Activated T-cell treated with anti-CD3 and anti-CD28 coated beads for 48 hours (primary cell): ENCODE measurements at regions not wholly inside any gene's neighbourhood (a gene's known extent, or its start where the extent isn't known, plus 50 kb on each side); places are given as distances from the start of the nearest gene placed in this dataset.

Experiments
- DNase-seq: peaks from one replicate; pipeline ENCODE4 v3.0.0-alpha.2; 2020; ENCODE audit warnings: low read depth

DNA sequence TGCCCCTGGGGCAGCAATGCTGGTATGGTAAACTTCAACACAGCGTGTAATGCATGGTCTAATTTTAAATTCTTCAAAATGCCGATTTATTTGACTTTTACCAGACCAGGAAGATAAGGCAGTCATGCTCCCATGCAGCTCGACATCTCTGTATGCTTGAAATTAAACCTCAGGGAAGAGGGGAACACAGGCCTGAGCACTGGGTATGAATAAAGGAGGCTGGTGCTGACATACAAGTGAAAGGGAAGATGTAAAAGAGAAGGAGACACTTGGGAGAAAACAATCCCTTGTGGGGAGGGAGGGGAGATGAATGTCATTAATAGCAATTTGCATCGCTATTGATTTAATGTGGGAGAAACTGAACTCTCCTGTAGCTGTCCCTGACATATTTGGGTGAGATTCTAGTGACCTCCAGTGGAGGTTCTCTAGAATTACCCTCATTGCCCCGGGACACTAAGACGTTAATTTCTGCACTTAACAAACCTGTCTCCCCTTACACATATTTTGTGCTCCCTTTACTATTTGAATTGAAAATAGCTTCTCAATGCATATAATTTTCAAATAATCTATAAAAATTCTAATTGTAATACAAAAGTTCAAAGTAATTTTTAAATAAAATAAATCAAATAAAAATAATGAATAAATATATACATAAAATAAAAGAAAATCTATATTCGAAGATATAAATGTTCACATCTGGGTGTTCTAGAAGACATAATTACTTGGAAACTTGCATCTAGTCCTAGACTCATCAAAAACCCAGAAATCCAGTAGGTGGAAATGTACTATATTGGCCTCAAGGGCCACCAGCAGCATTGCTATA lies 283.1 kb downstream of the LMX1A start:
- DNase-seq = no peak

- no peak for DNase-seq
Observed at GRCh38 chr1:165070675-165071074, 285.8 kb downstream of the LMX1A start.

DNA sequence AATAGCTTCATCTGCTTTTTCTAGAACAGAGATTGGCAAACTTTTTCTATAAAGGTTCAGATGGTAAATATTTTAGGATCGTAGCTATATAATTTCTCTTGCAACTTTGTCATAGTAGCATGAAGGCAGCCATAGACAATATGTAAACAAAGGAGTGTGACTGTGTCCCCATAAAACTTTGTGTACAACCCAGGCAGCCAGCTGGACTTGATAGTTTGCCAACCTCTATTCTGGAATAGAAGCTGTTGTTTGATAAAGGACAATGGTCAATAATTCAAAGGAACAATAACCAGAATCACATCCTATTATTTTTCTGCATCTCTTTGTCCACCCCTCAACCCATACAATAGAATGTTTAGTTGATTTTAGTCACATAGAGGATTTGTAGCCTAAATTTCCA lies 286.7 kb downstream of the LMX1A start:
- no peak for DNase-seq

DNA sequence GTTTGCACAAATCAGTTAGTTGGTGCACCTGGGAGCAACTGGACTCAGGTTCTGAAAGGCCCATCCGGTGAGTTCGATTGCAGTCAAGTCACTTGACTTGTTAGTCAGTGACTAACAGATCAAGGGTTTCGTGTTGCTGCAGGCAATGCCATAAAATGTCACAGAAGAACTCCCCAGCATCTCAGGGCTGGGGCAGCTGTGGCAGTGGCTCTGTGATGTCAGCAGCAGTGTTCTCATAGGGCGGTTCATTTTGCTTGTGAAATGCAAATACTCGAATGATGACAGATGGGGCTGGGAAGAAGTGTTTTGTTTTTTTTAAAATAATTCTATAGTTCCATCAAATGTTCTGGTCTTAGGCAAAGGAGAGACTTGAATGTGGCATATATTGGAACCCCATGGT lies 287.8 kb downstream of the LMX1A start:
- DNase-seq = no peak

- DNase-seq = no peak
Observed at GRCh38 chr1:165067829-165068228, 288.7 kb downstream of the LMX1A start.

DNA sequence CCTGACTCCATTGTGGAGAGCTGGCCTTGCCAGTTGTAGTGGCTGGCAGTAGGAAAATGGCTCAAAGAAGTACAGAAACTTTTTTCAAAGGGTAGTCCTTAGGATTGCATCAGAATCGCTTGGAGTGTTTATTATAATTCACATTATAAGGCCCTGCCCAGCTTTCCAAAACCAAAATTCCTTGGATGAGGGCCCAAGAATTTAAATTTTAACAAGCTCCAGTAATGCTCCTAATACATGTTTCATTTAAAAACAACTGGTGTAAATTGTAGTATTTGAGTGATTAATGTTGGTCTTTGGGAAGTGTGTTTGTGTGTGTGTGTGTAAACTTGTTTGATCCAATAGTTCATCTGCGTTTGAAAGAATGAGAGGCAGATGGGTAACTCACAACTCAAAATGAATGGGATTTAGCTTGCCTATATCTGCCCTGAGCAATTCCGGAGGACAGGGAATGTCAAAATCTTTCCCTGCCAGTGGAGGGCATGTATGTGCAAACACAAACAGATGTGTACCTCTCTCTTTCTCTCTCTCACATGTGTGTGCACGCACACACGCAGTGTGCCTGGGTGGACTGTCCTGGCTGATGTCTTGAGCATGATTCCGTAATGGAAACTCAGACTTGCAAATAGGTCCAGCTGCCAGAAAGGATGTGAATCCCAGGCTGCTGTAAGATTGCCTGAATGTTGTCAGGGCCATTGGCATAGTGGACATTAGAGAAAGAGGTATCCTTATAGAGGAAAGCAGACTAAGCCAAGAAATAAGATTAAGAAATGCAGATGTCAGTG lies 293.1 kb downstream of the LMX1A start:
- no peak for DNase-seq

DNA sequence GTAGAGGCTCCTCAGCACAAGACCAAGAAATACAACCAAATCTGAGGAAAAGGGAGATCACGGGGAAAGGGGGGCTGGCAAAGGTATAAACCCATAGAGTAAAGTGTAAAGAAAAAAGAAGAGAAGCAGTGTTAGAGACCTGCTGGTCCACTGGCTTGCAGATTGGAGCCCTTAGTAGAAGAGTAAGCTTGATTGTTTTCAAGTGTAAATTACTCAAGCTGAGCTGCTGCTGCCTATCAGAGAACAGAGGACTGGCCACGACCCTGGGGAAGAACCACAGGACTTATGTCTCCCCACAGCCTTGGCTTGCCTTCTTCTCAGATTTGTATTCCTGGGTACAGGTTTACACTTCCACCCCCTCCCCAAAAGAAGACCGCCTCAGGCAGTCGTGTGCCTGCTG lies 294.2 kb downstream of the LMX1A start:
- DNase-seq = no peak

DNA sequence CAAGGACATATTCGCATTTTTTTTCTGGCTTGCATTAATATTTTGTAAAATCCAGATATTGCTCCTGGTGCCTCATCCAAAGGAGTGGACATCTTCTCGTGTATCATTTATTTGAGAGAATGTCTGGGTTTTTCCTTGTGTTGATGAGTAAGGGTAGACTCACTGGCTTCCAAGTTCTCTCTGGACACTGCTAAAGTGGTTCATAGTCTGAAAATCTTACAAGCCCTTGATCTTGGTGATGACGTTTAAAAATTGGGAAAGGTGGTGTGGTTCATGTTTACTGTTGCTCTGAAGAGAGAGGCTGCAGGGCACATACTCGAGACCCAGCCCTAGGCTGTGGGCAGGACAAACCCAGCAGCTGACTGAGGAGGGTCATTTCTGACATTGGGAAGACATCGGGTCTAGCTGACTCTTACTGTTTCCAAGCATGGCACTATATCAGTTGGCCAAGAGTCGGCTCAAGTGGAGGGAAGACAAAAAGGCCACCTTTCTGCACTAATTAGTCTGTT lies 296.2 kb downstream of the LMX1A start:
- DNase-seq = no peak

GRCh38 chr1:165057956-165058355 lies 298.6 kb downstream of the LMX1A start:
- DNase-seq = no peak

DNA sequence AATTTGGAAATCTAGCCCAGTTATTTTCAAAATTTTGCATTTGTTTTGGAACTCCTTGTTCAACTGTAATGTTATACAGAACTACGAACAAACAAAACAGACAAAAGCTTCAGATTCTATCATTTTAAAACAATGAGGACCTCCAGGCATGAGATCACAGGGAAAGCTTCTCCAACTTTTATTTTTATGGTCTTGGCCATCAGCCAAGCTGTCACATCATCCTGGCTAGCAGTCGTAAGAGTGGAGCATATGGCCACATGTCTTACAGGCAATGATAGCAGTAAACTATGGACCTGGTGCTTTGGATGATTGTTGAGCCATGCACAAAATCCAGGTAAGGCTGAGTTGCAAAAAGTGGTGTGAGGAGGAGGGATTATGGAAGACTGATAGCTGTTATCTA lies 299.6 kb downstream of the LMX1A start:
- no peak for DNase-seq

DNA sequence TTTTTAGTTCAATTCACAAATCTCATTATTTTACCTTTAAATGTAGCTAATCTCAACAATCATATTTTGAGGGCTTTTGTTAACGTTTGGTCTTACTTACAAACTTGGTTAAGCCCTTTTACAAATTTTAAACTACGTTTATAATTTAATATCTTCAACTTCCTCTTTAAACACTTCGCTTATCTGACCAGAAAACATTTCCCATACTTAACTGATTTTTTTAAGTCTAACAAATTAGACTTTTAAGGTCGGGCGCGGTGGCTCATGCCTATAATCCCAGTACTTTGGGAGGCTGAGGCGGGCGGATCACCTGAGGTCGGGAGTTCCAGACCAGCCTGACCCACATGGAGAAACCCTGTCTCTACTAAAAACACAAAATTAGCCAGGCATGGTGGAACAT lies 300.9 kb downstream of the LMX1A start:
- no peak for DNase-seq

DNA sequence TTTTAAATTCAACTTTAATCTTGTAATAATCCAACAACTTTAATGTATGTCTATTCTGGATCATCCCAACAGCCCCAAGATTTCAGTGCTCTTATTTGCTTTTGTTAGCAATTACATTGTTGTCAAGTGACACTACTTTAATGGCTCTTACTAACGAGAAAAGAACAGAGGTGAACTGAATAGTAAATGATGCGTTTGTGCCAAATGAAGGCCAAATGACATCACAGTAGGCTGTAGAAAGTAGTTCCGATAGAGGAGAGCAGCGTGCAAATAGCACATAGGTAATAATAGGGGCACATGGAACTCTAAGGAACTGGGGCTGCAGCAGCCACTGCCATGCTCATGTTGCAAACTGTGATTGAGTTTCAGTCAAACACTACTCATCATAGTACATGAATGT lies 301.9 kb downstream of the LMX1A start:
- DNase-seq = no peak

- DNase-seq = no peak
Observed at GRCh38 chr1:165053351-165053750, 303.2 kb downstream of the LMX1A start.

GRCh38 chr1:165052936-165053335 lies 303.6 kb downstream of the LMX1A start:
- DNase-seq = no peak

DNA sequence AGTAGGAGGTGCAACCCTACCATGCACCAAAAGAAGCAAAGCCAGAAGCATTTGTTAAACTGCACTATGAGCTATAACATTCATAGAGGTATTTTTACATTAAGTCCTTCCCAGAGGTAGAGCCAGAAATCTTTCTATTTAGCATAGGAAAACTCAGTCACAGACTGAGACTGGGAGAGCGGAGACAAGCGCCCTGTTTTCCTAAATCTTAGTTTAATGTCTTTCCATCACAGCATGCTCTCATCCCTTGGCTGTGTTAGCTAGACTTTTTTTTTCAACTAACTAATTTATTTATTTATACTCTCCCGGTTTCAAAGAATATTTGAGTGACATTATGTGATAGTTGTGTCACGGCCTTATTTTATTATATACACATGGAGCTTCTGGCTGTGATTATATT lies 304.1 kb downstream of the LMX1A start:
- DNase-seq = no peak

DNA sequence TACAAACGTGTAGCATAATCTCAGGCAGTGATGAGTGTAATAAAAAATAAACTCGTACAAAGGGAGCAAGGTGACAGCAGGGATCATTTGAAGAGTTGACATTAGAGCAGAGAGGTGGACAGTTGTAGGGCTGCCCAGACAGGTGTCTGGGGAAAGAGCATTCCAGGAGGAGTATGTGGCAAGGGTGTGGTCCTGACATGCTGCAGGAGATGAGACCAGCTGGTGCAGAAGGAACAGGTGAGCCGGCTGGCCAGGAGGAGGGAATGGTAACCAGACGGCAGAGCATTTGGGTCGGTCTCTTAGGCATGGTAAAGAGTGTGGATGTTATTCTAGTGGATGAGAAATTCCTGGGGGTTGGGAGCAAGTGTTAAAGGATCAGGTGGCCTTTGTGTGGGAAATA lies 306.3 kb downstream of the LMX1A start:
- no peak for DNase-seq

DNA sequence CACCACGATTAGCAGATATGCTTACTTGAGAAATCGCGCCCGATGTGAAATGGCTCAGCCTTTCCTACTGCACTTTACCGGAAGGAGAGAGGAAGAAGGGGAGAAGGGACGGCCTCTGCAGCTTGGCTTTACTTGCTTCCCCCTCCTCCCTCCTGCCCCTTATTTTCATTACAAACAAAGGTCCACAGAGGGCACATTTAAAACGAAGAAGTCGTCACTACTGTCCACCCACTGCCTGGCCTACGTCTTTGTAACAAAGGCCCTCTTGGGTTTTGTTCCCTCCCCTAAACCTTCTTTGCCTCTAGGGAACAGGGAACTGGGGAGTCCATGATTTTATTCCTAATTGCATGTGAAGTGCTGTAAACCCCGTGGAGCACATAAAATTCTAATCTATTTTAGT lies 308.5 kb downstream of the LMX1A start:
- DNase-seq = no peak

GRCh38 chr1:165045902-165046301 lies 310.6 kb downstream of the LMX1A start:
- DNase-seq = no peak

DNA sequence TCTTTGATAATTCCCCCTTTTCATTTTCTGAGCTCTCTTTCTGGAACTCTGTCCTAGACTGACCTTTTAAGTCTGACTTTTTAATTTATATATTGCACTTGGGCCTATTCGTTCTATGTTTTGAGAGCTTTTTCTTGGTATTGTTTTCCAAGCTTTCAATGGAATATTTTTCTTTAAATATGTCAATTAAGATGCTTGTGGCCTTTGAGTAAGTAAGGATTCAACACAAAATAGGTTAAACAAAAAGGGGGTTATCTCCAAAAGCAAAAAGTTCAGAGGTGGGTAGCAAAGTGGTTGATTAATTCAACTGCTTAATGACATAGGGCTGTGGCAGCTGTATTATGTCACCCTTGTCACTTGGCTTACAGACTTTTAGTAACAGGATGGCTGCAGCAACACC lies 315.9 kb downstream of the LMX1A start:
- DNase-seq = no peak

GRCh38 chr1:165039996-165040395 lies 316.5 kb downstream of the LMX1A start:
- DNase-seq = no peak

DNA sequence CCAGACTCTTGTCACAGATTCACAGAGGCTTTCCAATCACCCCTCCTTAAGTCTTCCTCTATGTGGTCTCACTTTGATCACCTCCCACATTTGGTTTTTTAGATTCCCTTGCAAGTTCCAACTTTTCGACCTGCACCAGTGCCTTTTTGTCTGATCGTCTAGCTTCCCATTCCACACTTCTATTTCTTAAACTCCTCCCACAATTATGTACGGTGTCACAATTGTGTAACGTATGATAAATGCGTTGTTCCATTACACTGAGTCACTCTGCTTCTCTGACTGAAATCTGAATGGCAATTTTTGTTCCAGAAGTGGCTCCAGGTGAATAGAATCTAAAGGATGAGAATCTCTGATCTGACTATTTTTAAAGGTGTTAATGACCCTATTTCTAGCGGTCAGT lies 320.1 kb downstream of the LMX1A start:
- DNase-seq = no peak

GRCh38 chr1:165034136-165034809 lies 322.2 kb downstream of the LMX1A start:
- no peak for DNase-seq

DNA sequence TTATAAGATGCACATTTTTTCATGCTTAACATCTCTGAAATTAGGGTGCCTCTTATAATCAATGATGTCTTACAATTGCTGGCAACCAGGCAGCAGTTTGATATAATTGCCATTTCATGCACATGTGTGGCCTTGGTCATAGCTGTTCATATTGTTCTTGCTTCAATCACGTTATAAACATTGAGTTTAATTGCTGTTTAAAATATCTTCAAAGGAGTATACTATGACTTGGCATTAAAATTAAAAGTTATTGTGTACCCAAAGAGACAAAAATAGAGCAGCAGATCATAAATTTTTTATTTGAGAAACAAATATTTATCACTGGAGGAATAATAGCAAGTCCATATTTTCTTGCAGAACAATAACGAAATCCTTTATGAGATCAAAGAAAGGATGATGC lies 325.5 kb downstream of the LMX1A start:
- no peak for DNase-seq
